SK-N-SH (cell line): ENCODE measurements at regions not wholly inside any gene's neighbourhood (a gene's known extent, or its start where the extent isn't known, plus 50 kb on each side); places are given as distances from the start of the nearest gene placed in this dataset.

ENCODE experiments used
- CTCF ChIA-PET: fragments of 300-600, 350-600 bp; formaldehyde crosslinking; extraction: SDS; loops from one replicate; lab custom pipeline; 2021; lab: Yijun Ruan, JAX
- POLR2A ChIA-PET: fragments of 350-600 bp; sonication (Branson Sonifier 250); formaldehyde crosslinking; extraction: SDS; loops from one replicate; lab custom pipeline; 2020; ENCODE audit warnings: antibody characterized with exemption, inconsistent platforms; lab: Yijun Ruan, JAX
- DNase-seq: peaks from one replicate; pipeline ENCODE4 v3.0.0; 2012
- H2AFZ ChIP-seq: fragments of 200-600 bp; sonication (generic); 2 replicates; pipeline ENCODE4 v1.8.1; 2016; ENCODE audit warnings: antibody characterized with exemption, mild to moderate bottlenecking, low read depth
- H3F3A ChIP-seq: fragments of 200-600 bp; sonication (generic); replicated peaks from 2 replicates; pipeline ENCODE3; 2016; ENCODE audit warnings: antibody characterized with exemption, mild to moderate bottlenecking; ENCODE audit not compliant: insufficient read depth
- H3K27ac ChIP-seq, 2 experiments: fragments of 200-500 bp in 1 of 2; fragments of 200-600 bp in 1 of 2; sonication (Bioruptor generic) in 1 of 2; sonication (generic), shearing (Covaris generic) in 1 of 2; 2 replicates each; pipeline versions ENCODE4 v1.5.1 to v1.6.1; 2014 to 2016; ENCODE audit warnings: low read depth in 2 of 2, inconsistent platforms in 1 of 2, low read length in 1 of 2, mild to moderate bottlenecking in 1 of 2, mixed read lengths in 1 of 2
- H3K27me3 ChIP-seq: fragments of 200-600 bp; sonication (generic), shearing (Covaris generic); 2 replicates; pipeline ENCODE4 v1.6.1; 2016; ENCODE audit warnings: mixed run types; ENCODE audit not compliant: insufficient read depth
- H3K36me3 ChIP-seq, 2 experiments: fragments of 200-500 bp in 1 of 2; fragments of 200-600 bp in 1 of 2; sonication (Bioruptor generic) in 1 of 2; sonication (generic) in 1 of 2; replicated peaks in 1 of 2; 2 replicates each; pipeline versions ENCODE3 to v1.5.1; 2014 to 2016; ENCODE audit warnings: low read length in 1 of 2, mild to moderate bottlenecking in 1 of 2; ENCODE audit not compliant: insufficient read depth in 2 of 2, control insufficient read depth in 1 of 2
- H3K4me1 ChIP-seq, 2 experiments: fragments of 200-500 bp in 1 of 2; fragments of 200-600 bp in 1 of 2; sonication (Bioruptor generic) in 1 of 2; sonication (generic), shearing (Covaris generic) in 1 of 2; 2 replicates each; pipeline versions ENCODE4 v1.5.1 to v1.6.1; 2014 to 2016; ENCODE audit warnings: low read depth in 1 of 2, low read length in 1 of 2, mixed run types in 1 of 2; ENCODE audit not compliant: insufficient read depth in 2 of 2, control insufficient read depth in 1 of 2
- H3K4me2 ChIP-seq: fragments of 200-600 bp; sonication (generic), shearing (Covaris generic); 2 replicates; pipeline ENCODE4 v1.6.1; 2017; ENCODE audit warnings: mixed run types
- H3K4me3 ChIP-seq, 2 experiments: fragments of 200-500 bp in 1 of 2; fragments of 200-600 bp in 1 of 2; sonication (Bioruptor generic) in 1 of 2; sonication (generic), shearing (Covaris generic) in 1 of 2; 2 replicates each; pipeline versions ENCODE4 v1.5.1 to v1.8.1; 2014 to 2016; ENCODE audit warnings: low read depth in 2 of 2, inconsistent platforms in 1 of 2, low read length in 1 of 2, mild to moderate bottlenecking in 1 of 2, mixed read lengths in 1 of 2, moderate library complexity in 1 of 2
- H3K79me2 ChIP-seq: fragments of 200-600 bp; sonication (generic); 2 replicates; pipeline ENCODE4 v1.8.1; 2017; ENCODE audit warnings: mild to moderate bottlenecking; ENCODE audit not compliant: insufficient read depth
- H3K9ac ChIP-seq: fragments of 200-600 bp; sonication (generic); 2 replicates; pipeline ENCODE4 v1.6.1; 2017; ENCODE audit warnings: mixed run types
- H3K9me2 ChIP-seq: fragments of 200-600 bp; sonication (generic); 2 replicates; pipeline ENCODE4 v1.6.1; 2017; ENCODE audit warnings: mixed run types
- H3K9me3 ChIP-seq: fragments of 200-600 bp; sonication (generic); 2 replicates; pipeline ENCODE4 v1.6.1; 2017; ENCODE audit warnings: mixed run types, mild to moderate bottlenecking, moderate library complexity
- H4K20me1 ChIP-seq: fragments of 200-600 bp; sonication (generic); 2 replicates; pipeline ENCODE4 v1.6.1; 2017; ENCODE audit warnings: mild to moderate bottlenecking, mixed run types; ENCODE audit not compliant: insufficient read depth
- CHD2 ChIP-seq: fragments of 150-350 bp; IDR thresholded peaks from 2 replicates; pipeline ENCODE4 v1.6.1; 2018; ENCODE audit warnings: low read length; ENCODE audit not compliant: partially characterized antibody
- ELF1 ChIP-seq: IDR thresholded peaks from 2 replicates; pipeline ENCODE4 v1.4.0; 2012
- EP300 ChIP-seq, 2 experiments: IDR thresholded peaks; 2 replicates each; pipeline versions ENCODE4 v1.4.0 to v1.6.1; 2012; ENCODE audit warnings: borderline replicate concordance in 1 of 2, low read depth in 1 of 2, low read length in 1 of 2
- EZH2phosphoT487 ChIP-seq: fragments of 200-600 bp; sonication (generic); IDR thresholded peaks from 2 replicates; pipeline ENCODE4 v1.6.1; 2017; ENCODE audit warnings: low read depth, mixed run types, mild to moderate bottlenecking, antibody characterized with exemption, moderate library complexity, borderline replicate concordance
- FOSL2 ChIP-seq: IDR thresholded peaks from 2 replicates; pipeline ENCODE4 v1.4.0; 2012; ENCODE audit warnings: low read depth, mild to moderate bottlenecking, moderate library complexity, borderline replicate concordance
- FOXJ3 ChIP-seq: sonication (generic); formaldehyde crosslinking; IDR thresholded peaks from 2 replicates; pipeline ENCODE4 v1.5.1; 2020; ENCODE audit warnings: mild to moderate bottlenecking, missing genetic modification reagents
- GABPA ChIP-seq: IDR thresholded peaks from 2 replicates; pipeline ENCODE4 v1.4.0; 2012; ENCODE audit warnings: low read depth, mild to moderate bottlenecking
- MAX ChIP-seq: IDR thresholded peaks from 2 replicates; pipeline ENCODE4 v1.4.0; 2012; ENCODE audit warnings: low read depth
- MEF2A ChIP-seq: IDR thresholded peaks from 2 replicates; pipeline ENCODE4 v1.4.0; 2012; ENCODE audit warnings: low read depth, borderline replicate concordance
- MXI1 ChIP-seq: IDR thresholded peaks from 2 replicates; pipeline ENCODE4 v1.6.1; 2012; ENCODE audit warnings: mild to moderate bottlenecking, low read depth, low read length, improper control_type of control experiment
- NRF1 ChIP-seq: IDR thresholded peaks from 2 replicates; pipeline ENCODE4 v1.6.1; 2012; ENCODE audit warnings: low read depth, mild to moderate bottlenecking, low read length
- POLR2AphosphoS5 ChIP-seq: IDR thresholded peaks from 2 replicates; pipeline ENCODE4 v1.6.1; 2012; ENCODE audit warnings: low read depth, low read length
- RAD21 ChIP-seq: IDR thresholded peaks from 2 replicates; pipeline ENCODE4 v1.6.1; 2012; ENCODE audit warnings: mild to moderate bottlenecking, low read length
- RCOR1 ChIP-seq: fragments of 150-350 bp; IDR thresholded peaks from 2 replicates; pipeline ENCODE4 v1.6.1; 2017; ENCODE audit warnings: antibody characterized with exemption, low read length
- REST ChIP-seq: IDR thresholded peaks from 2 replicates; pipeline ENCODE4 v1.6.1; 2012; ENCODE audit warnings: mild to moderate bottlenecking, low read depth, low read length, moderate library complexity
- RFX5 ChIP-seq: IDR thresholded peaks from 2 replicates; pipeline ENCODE4 v1.6.1; 2012; ENCODE audit warnings: mild to moderate bottlenecking, improper control_type of control experiment, low read length
- TEAD4 ChIP-seq: IDR thresholded peaks from 2 replicates; pipeline ENCODE4 v1.4.0; 2012; ENCODE audit warnings: mild to moderate bottlenecking, borderline replicate concordance; ENCODE audit not compliant: insufficient read depth
- USF1 ChIP-seq: IDR thresholded peaks from 2 replicates; pipeline ENCODE4 v1.4.0; 2012; ENCODE audit warnings: low read depth, borderline replicate concordance
- YY1 ChIP-seq: IDR thresholded peaks from 2 replicates; pipeline ENCODE4 v1.4.0; 2012; ENCODE audit warnings: low read depth, mild to moderate bottlenecking
- WGBS: methylation state at CpG from one replicate; pipeline ENCODE4 v1.1.6; 2017; ENCODE audit warnings: low lambda C conversion rate; 5-methylcytosine and 5-hydroxymethylcytosine counted together

- no peak overlapping the region for H3K9ac ChIP-seq
- WGBS, result 47% methylated on average over 2 of the region's 2 CpGs
- CTCF ChIA-PET, result no interaction called here
- TF ChIP-seq MEF2A (no peak), RCOR1 (no peak), REST (no peak), FOSL2 (no peak), MAX (no peak), ELF1 (no peak), GABPA (no peak), NRF1 (no peak), RFX5 (no peak), CHD2 (no peak), POLR2AphosphoS5 (no peak), EZH2phosphoT487 (no peak), TEAD4 (no peak), FOXJ3 (no peak), EP300 (IDR thresholded peaks at IDR 0.05; ENCODE audit: borderline replicate concordance in 1 of 2, low read depth in 1 of 2, low read length in 1 of 2) (no peak), RAD21 (no peak), YY1 (no peak)
- TF ChIP-seq, all 33 proteins: peak for 0
- no peaks in the 10 kb centered on the region for H3K4me1 ChIP-seq
- no peaks in the 10 kb centered on the region for H3K79me2 ChIP-seq
- H2AFZ ChIP-seq, result no peak overlapping the region
- H3K36me3 ChIP-seq, result no peaks in the 10 kb centered on the region
- H4K20me1 ChIP-seq, result no peaks in the 10 kb centered on the region
- H3K27ac ChIP-seq, result no peak overlapping the region
- no peaks in the 10 kb centered on the region for H3K27me3 ChIP-seq
- POLR2A ChIA-PET, result no interaction called here
- no peaks in the 10 kb centered on the region for H3F3A ChIP-seq
- H3K9me3 ChIP-seq, result peaks cover 4% of the 10 kb centered on the region; the same call in 1 of the 2 replicates
- H3K4me3 ChIP-seq, result no peak overlapping the region
- no peak overlapping the region for H3K4me2 ChIP-seq
- H3K9me2 ChIP-seq, result no peaks in the 10 kb centered on the region
- DNase-seq, result no peak
Observed at GRCh38 chr6:66054967-66055366, 347.9 kb upstream of the EYS start.

GRCh38 chr6:66051812-66052211 lies 344.8 kb upstream of the EYS start:
- no peaks in the 10 kb centered on the region for H3K9me3 ChIP-seq
- no peaks in the 10 kb centered on the region for H3F3A ChIP-seq
- H3K79me2 ChIP-seq, result no peaks in the 10 kb centered on the region
- ChIA-PET POLR2A (no interaction called here), CTCF (no interaction called here)
- no peaks in the 10 kb centered on the region for H3K9me2 ChIP-seq
- H3K27ac ChIP-seq, result no peak overlapping the region
- no peak overlapping the region for H2AFZ ChIP-seq
- TF ChIP-seq FOXJ3, result no peak
- no peak for TF ChIP-seq POLR2AphosphoS5
- no peak for TF ChIP-seq USF1
- no peak for TF ChIP-seq MXI1
- no peak overlapping the region for H3K4me3 ChIP-seq
- H3K27me3 ChIP-seq, result no peaks in the 10 kb centered on the region
- H3K4me2 ChIP-seq, result no peak overlapping the region
- no peaks in the 10 kb centered on the region for H4K20me1 ChIP-seq
- no peaks in the 10 kb centered on the region for H3K4me1 ChIP-seq
- no peak for DNase-seq
- no peak overlapping the region for H3K9ac ChIP-seq
- no peaks in the 10 kb centered on the region for H3K36me3 ChIP-seq
- 50% methylated on average over 5 of the region's 5 CpGs for WGBS
